Right lobe of liver (tissue), 6 donors: ENCODE measurements at regions not wholly inside any gene's neighbourhood (a gene's known extent, or its start where the extent isn't known, plus 50 kb on each side); places are given as distances from the start of the nearest gene placed in this dataset.

ENCODE experiments used
- ATAC-seq, 4 donors: fragments of 200-7000 bp; cut with Tn5 transposase; one replicate each; pipeline ENCODE4 v1.9.1; 2020; ENCODE audit warnings: mild to moderate bottlenecking in 4 of 4, moderate library complexity in 4 of 4
- DNase-seq, 3 donors: peaks; one replicate each; pipeline ENCODE4 v3.0.0-alpha.2; 2020
- H3K27ac ChIP-seq, 3 donors: fragments of 200-600 bp; one replicate each; pipeline ENCODE4 v1.8.0; 2022
- H3K27me3 ChIP-seq, 2 donors: fragments of 200-600 bp; one replicate each; pipeline ENCODE4 v1.8.0; 2022
- H3K36me3 ChIP-seq, 4 donors: fragments of 200-600 bp; sonication (generic) in 1 of 4; one replicate each; pipeline versions ENCODE4 v1.5.1 to v1.8.0; 2017 to 2022; ENCODE audit warnings: control low read depth in 1 of 4
- H3K4me1 ChIP-seq, 4 donors: fragments of 200-600 bp; sonication (generic) in 1 of 4; one replicate each; pipeline versions ENCODE4 v1.5.1 to v1.8.0; 2017 to 2022; ENCODE audit warnings: control low read depth in 1 of 4
- H3K4me3 ChIP-seq, 3 donors: fragments of 200-600 bp; one replicate each; pipeline ENCODE4 v1.8.0; 2022
- H3K9me3 ChIP-seq, 4 donors: fragments of 200-600 bp; sonication (generic) in 1 of 4; one replicate each; pipeline versions ENCODE4 v1.5.1 to v1.8.0; 2017 to 2022; ENCODE audit warnings: control low read depth in 1 of 4
- CTCF ChIP-seq, 4 donors: fragments of 200-600 bp in 3 of 4; fragments of 450-650 bp in 1 of 4; IDR thresholded peaks; one replicate each; pipeline versions ENCODE4 v1.5.1 to v1.8.0; 2016 to 2022; ENCODE audit warnings: antibody characterized with exemption in 4 of 4, mild to moderate bottlenecking in 2 of 4
- POLR2A ChIP-seq: fragments of 450-650 bp; IDR thresholded peaks from one replicate; pipeline ENCODE4 v1.6.1; 2017; ENCODE audit warnings: antibody characterized with exemption, mild to moderate bottlenecking
- WGBS: methylation state at CpG from one replicate; pipeline ENCODE4 v1.1.6; 2018; ENCODE audit warnings: low coverage, low lambda C conversion rate; ENCODE audit not compliant: insufficient coverage; ENCODE audit errors: missing lambda C conversion rate; 5-methylcytosine and 5-hydroxymethylcytosine counted together
- intact Hi-C, 2 donors: fragments of 100-400 bp; cut with DNase I; formaldehyde crosslinking; loops; one replicate each; pipeline versions ENCODE4 v1.11.2 to v1.14.1; 2022
- donor health status: DM: no; HTN: yes; CAD: no.
- donor health status: DM: no; HTN: no; CAD: no.
- donor health status: DM: no; HTN: no; CAD: no.
- donor health status: DM: no; HTN: yes; CAD: no.
- donor health status: DM: no; HTN: yes; CAD: no.

GRCh38 chr14:104363891-104364760 is 215.4 kb upstream of the C14orf180 start:
- H3K27me3 ChIP-seq = no peaks in the 10 kb centered on the region
- no peak overlapping the region for H3K4me3 ChIP-seq
- no peaks in the 10 kb centered on the region for H3K9me3 ChIP-seq
- DNase-seq = peak; percentile 6 to 40 (median 35)
- no peaks in the 10 kb centered on the region for H3K36me3 ChIP-seq
- WGBS = 32% methylated on average over 6 of the region's 20 CpGs
- no peak overlapping the region for H3K27ac ChIP-seq
- no peak for TF ChIP-seq CTCF (IDR thresholded peaks at IDR 0.05)
- no peak for TF ChIP-seq POLR2A
- intact Hi-C loops = no loop called here
- no peak for ATAC-seq
- no peaks in the 10 kb centered on the region for H3K4me1 ChIP-seq

GRCh38 chr14:104364830-104365229 is 214.7 kb upstream of the C14orf180 start:
- H3K36me3 ChIP-seq = no peaks in the 10 kb centered on the region
- no peaks in the 10 kb centered on the region for H3K27me3 ChIP-seq
- H3K9me3 ChIP-seq = no peaks in the 10 kb centered on the region
- TF ChIP-seq CTCF (IDR thresholded peaks at IDR 0.05) (no peak), POLR2A (no peak)
- no peak overlapping the region for H3K27ac ChIP-seq
- intact Hi-C loops = no loop called here
- ATAC-seq (no peak), DNase-seq (peak in 1 of 3 donors; percentile 35)
- 75% methylated on average over 10 of the region's 10 CpGs for WGBS
- H3K4me3 ChIP-seq = no peak overlapping the region
- no peaks in the 10 kb centered on the region for H3K4me1 ChIP-seq

- DNase-seq (no peak), ATAC-seq (no peak)
- Histone ChIP-seq H3K4me3 (no peak overlapping the region), H3K27ac (no peak overlapping the region), H3K9me3 (no peaks in the 10 kb centered on the region), H3K36me3 (no peaks in the 10 kb centered on the region), H3K4me1 (no peaks in the 10 kb centered on the region), H3K27me3 (no peaks in the 10 kb centered on the region)
- WGBS = 40% methylated on average over 3 of the region's 16 CpGs
- intact Hi-C loops = no loop called here
- TF ChIP-seq CTCF (IDR thresholded peaks at IDR 0.05) (no peak), POLR2A (no peak)
Measured at GRCh38 chr14:104366931-104367865, 212.4 kb upstream of the C14orf180 start.

- TF ChIP-seq CTCF (IDR thresholded peaks at IDR 0.05) = no peak
- TF ChIP-seq POLR2A = no peak
- no peak overlapping the region for H3K27ac ChIP-seq
- intact Hi-C loops = no loop called here
- H3K27me3 ChIP-seq = no peaks in the 10 kb centered on the region
- H3K9me3 ChIP-seq = no peaks in the 10 kb centered on the region
- H3K4me3 ChIP-seq = no peak overlapping the region
- no peaks in the 10 kb centered on the region for H3K4me1 ChIP-seq
- no peak for DNase-seq
- 40% methylated on average over 4 of the region's 36 CpGs for WGBS
- no peak for ATAC-seq
- H3K36me3 ChIP-seq = no peaks in the 10 kb centered on the region
Measured at GRCh38 chr14:104367866-104368750, 211.5 kb upstream of the C14orf180 start.
